CD14-positive monocyte (primary cell): ENCODE measurements at regions not wholly inside any gene's neighbourhood (a gene's known extent, or its start where the extent isn't known, plus 50 kb on each side); places are given as distances from the start of the nearest gene placed in this dataset.

Experiments used
- DNase-seq, 3 donors: peaks; one replicate each; pipeline ENCODE4 v3.0.0-alpha.2; 2011 to 2022
- H2AFZ ChIP-seq: 2 replicates; pipeline ENCODE4 v1.6.0; 2012; ENCODE audit warnings: mild to moderate bottlenecking, low read depth, low read length, inconsistent platforms; ENCODE audit not compliant: insufficient read depth, poor library complexity, severe bottlenecking
- H3K27ac ChIP-seq, 2 donors: 1 replicate in 1 of 2; 2 replicates in 1 of 2; pipeline ENCODE4 v1.5.1; 2012 to 2013; ENCODE audit warnings: low read length in 2 of 2, control low read depth in 1 of 2, inconsistent platforms in 1 of 2, low read depth in 1 of 2, mild to moderate bottlenecking in 1 of 2
- H3K27me3 ChIP-seq, 2 donors: one replicate each; pipeline versions ENCODE4 v1.6.0 to v1.6.1; 2011 to 2013; ENCODE audit warnings: low read length in 2 of 2; ENCODE audit not compliant: control insufficient read depth in 2 of 2, insufficient read depth in 2 of 2
- H3K36me3 ChIP-seq, 2 donors: replicated peaks in 1 of 2; 1 replicate in 1 of 2; 2 replicates in 1 of 2; pipeline versions ENCODE4 v1.5.1 to v1.6.1; 2012 to 2013; ENCODE audit warnings: low read length in 2 of 2, control low read depth in 1 of 2, inconsistent platforms in 1 of 2, mild to moderate bottlenecking in 1 of 2; ENCODE audit not compliant: insufficient read depth in 2 of 2, control insufficient read depth in 1 of 2
- H3K4me1 ChIP-seq, 2 donors: 1 replicate in 1 of 2; 2 replicates in 1 of 2; pipeline versions ENCODE4 v1.5.1 to v1.6.1; 2012 to 2013; ENCODE audit warnings: low read length in 2 of 2, control low read depth in 1 of 2, inconsistent platforms in 1 of 2, mild to moderate bottlenecking in 1 of 2, moderate library complexity in 1 of 2; ENCODE audit not compliant: insufficient read depth in 2 of 2, control insufficient read depth in 1 of 2
- H3K4me2 ChIP-seq: replicated peaks from 2 replicates; pipeline ENCODE3; 2012; ENCODE audit warnings: low read length, moderate library complexity, mild to moderate bottlenecking; ENCODE audit not compliant: poor library complexity, severe bottlenecking; ENCODE audit errors: extremely low read depth
- H3K4me3 ChIP-seq, 3 experiments: fragments of 200-600 bp in 1 of 3; sonication (generic) in 1 of 3; replicated peaks in 1 of 3; 1 replicate in 2 of 3; 2 replicates in 1 of 3; pipeline ENCODE4 v1.5.1; 2011 to 2013; ENCODE audit warnings: low read length in 3 of 3, mild to moderate bottlenecking in 3 of 3, control low read depth in 2 of 3, low read depth in 2 of 3, inconsistent platforms in 1 of 3, moderate library complexity in 1 of 3
- H3K79me2 ChIP-seq: 2 replicates; pipeline ENCODE4 v1.6.0; 2012; ENCODE audit warnings: mild to moderate bottlenecking, control low read depth, inconsistent platforms, low read length, moderate library complexity; ENCODE audit not compliant: insufficient read depth
- H3K9ac ChIP-seq: 2 replicates; pipeline ENCODE4 v1.6.0; 2017; ENCODE audit warnings: low read length, mild to moderate bottlenecking; ENCODE audit not compliant: insufficient read depth, poor library complexity, severe bottlenecking
- H3K9me3 ChIP-seq, 2 donors: replicated peaks in 1 of 2; 1 replicate in 1 of 2; 2 replicates in 1 of 2; pipeline versions ENCODE4 v1.5.1 to v1.6.1; 2012 to 2013; ENCODE audit warnings: low read length in 2 of 2, control low read depth in 1 of 2; ENCODE audit not compliant: control insufficient read depth in 1 of 2, insufficient read depth in 1 of 2
- H4K20me1 ChIP-seq: 2 replicates; pipeline ENCODE4 v1.6.0; 2012; ENCODE audit warnings: mild to moderate bottlenecking, low read length, control low read depth, moderate library complexity; ENCODE audit not compliant: insufficient read depth
- H3K27ac Mint-ChIP-seq, 7 donors: one replicate each; pipeline ENCODE4 v1.8.0; 2020; ENCODE audit warnings: mild to moderate bottlenecking in 7 of 7, mixed read lengths in 7 of 7, moderate library complexity in 6 of 7, inconsistent platforms in 2 of 7
- H3K27me3 Mint-ChIP-seq, 3 donors: one replicate each; pipeline ENCODE4 v1.8.0; 2021 to 2022; ENCODE audit warnings: low read depth in 3 of 3, mild to moderate bottlenecking in 3 of 3, mixed read lengths in 3 of 3, moderate library complexity in 3 of 3, inconsistent platforms in 1 of 3
- H3K36me3 Mint-ChIP-seq, 2 donors: one replicate each; pipeline ENCODE4 v1.8.0; 2020; ENCODE audit warnings: mixed read lengths in 2 of 2, inconsistent platforms in 1 of 2, mild to moderate bottlenecking in 1 of 2
- H3K4me1 Mint-ChIP-seq: one replicate; pipeline ENCODE4 v1.8.0; 2020; ENCODE audit warnings: mild to moderate bottlenecking, mixed read lengths
- H3K4me3 Mint-ChIP-seq, 2 donors: one replicate each; pipeline ENCODE4 v1.8.0; 2020; ENCODE audit warnings: mild to moderate bottlenecking in 2 of 2, mixed read lengths in 2 of 2, moderate library complexity in 1 of 2
- H3K9me3 Mint-ChIP-seq, 7 donors: one replicate each; pipeline ENCODE4 v1.8.0; 2020 to 2022; ENCODE audit warnings: mixed read lengths in 7 of 7, mild to moderate bottlenecking in 6 of 7, moderate library complexity in 6 of 7, inconsistent platforms in 2 of 7
- WGBS: methylation state at CpG from one replicate; pipeline ENCODE4 v1.1.5; 2013; ENCODE audit warnings: missing lambda C conversion rate; ENCODE audit not compliant: insufficient coverage; 5-methylcytosine and 5-hydroxymethylcytosine counted together
- intact Hi-C, 2 donors: fragments of 100-400 bp; cut with micrococcal nuclease; formaldehyde crosslinking; loops; one replicate each; pipeline versions ENCODE4 v1.15.0 to v1.15.1; 2023
- TF ChIP-seq, protein P1 (sequence below): fragments of 200-600 bp; IDR thresholded peaks from one replicate; pipeline ENCODE4 v1.8.0; 2022; ENCODE audit warnings: antibody characterized with exemption, mild to moderate bottlenecking

DNA sequence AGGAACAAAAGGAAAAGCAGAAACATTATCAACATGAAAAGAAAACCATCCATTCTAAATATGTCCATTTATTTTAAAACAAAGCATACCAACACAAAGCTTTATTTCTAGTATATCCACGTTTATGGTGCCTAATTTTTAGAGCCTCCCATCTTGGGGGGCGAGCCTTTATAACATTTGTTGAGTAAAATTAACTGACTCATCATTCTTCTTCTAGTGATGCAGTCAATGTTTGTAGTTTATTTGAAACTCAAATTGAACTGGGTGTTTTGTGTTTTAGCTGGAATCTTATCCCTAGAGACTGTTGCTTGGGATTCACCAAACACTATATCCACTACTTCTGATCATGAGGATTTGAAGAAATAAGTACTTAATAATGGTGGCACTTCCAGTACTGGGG, 366.4 kb upstream of the NPVF start:
- Mint-ChIP-seq H3K9me3 (peaks cover 0 to 4% (median 0%) of the 10 kb centered on the region in 7 donors), H3K4me3 (no peak overlapping the region), H3K27me3 (peaks cover 2 to 8% (median 2%) of the 10 kb centered on the region in 3 donors), H3K4me1 (peaks cover 10% of the 10 kb centered on the region), H3K36me3 (no peaks in the 10 kb centered on the region), H3K27ac (no peak overlapping the region)
- intact Hi-C loops, result no loop called here
- H3K4me2 ChIP-seq, result no peak overlapping the region
- peaks cover 0 to 3% of the 10 kb centered on the region in 2 donors for H3K9me3 ChIP-seq
- no CpG with 5 or more reads among the region's 2 CpGs for WGBS
- no peak overlapping the region for H2AFZ ChIP-seq
- TF ChIP-seq, protein P1, sequence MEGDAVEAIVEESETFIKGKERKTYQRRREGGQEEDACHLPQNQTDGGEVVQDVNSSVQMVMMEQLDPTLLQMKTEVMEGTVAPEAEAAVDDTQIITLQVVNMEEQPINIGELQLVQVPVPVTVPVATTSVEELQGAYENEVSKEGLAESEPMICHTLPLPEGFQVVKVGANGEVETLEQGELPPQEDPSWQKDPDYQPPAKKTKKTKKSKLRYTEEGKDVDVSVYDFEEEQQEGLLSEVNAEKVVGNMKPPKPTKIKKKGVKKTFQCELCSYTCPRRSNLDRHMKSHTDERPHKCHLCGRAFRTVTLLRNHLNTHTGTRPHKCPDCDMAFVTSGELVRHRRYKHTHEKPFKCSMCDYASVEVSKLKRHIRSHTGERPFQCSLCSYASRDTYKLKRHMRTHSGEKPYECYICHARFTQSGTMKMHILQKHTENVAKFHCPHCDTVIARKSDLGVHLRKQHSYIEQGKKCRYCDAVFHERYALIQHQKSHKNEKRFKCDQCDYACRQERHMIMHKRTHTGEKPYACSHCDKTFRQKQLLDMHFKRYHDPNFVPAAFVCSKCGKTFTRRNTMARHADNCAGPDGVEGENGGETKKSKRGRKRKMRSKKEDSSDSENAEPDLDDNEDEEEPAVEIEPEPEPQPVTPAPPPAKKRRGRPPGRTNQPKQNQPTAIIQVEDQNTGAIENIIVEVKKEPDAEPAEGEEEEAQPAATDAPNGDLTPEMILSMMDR, result no peak
- no peak overlapping the region for H3K4me3 ChIP-seq
- H4K20me1 ChIP-seq, result no peaks in the 10 kb centered on the region
- H3K4me1 ChIP-seq, result peaks cover 4% of the 10 kb centered on the region in 2 donors
- DNase-seq, result no peak
- H3K36me3 ChIP-seq, result no peaks in the 10 kb centered on the region
- H3K79me2 ChIP-seq, result no peaks in the 10 kb centered on the region
- H3K27ac ChIP-seq, result no peak overlapping the region
- H3K27me3 ChIP-seq, result no peaks in the 10 kb centered on the region
- no peak overlapping the region for H3K9ac ChIP-seq

DNA sequence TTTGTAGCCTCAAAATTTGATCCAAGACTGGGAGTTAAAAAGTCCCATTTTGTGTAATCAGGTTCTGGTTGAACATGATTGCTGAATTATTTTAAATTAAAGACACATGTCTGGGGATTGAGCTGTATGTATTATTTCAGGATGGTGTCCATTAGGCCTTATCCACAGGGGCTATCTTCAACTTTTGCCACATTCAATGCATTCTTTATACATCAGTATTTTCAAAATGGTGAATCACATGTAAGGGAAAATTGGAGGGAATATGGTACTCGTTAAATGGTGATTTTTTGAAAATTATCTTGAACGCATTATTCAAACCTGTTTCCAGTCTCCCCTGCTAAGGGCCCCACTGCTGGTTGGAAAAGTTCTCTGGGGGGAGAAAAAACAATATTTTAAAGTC, 367.7 kb upstream of the NPVF start:
- no peak overlapping the region for H3K4me3 ChIP-seq
- no peaks in the 10 kb centered on the region for H4K20me1 ChIP-seq
- peaks cover 4% of the 10 kb centered on the region in 2 donors for H3K4me1 ChIP-seq
- H3K9ac ChIP-seq, result no peak overlapping the region
- TF ChIP-seq, protein P1, result no peak
- peaks cover 0 to 3% of the 10 kb centered on the region in 2 donors for H3K9me3 ChIP-seq
- Mint-ChIP-seq H3K27me3 (peaks cover 3 to 5% (median 4%) of the 10 kb centered on the region in 3 donors), H3K27ac (no peak overlapping the region), H3K36me3 (no peaks in the 10 kb centered on the region), H3K4me3 (no peak overlapping the region), H3K9me3 (peaks cover 0 to 4% (median 0%) of the 10 kb centered on the region in 7 donors), H3K4me1 (peaks cover 10% of the 10 kb centered on the region)
- no peaks in the 10 kb centered on the region for H3K79me2 ChIP-seq
- no peak for DNase-seq
- no peak overlapping the region for H3K4me2 ChIP-seq
- no peaks in the 10 kb centered on the region for H3K27me3 ChIP-seq
- intact Hi-C loops, result no loop called here
- no peaks in the 10 kb centered on the region for H3K36me3 ChIP-seq
- H2AFZ ChIP-seq, result no peak overlapping the region
- H3K27ac ChIP-seq, result no peak overlapping the region
- WGBS, result no CpG with 5 or more reads among the region's 2 CpGs
